NCI-H2227 (cell line): ENCODE measurements at regions not wholly inside any gene's neighbourhood (a gene's known extent, or its start where the extent isn't known, plus 50 kb on each side); places are given as distances from the start of the nearest gene placed in this dataset.

Experiments
- DNase-seq: peaks from one replicate; lab custom pipeline; 2025; ENCODE audit not compliant: unreplicated experiment; lab: John Stamatoyannopoulos, UW

DNA sequence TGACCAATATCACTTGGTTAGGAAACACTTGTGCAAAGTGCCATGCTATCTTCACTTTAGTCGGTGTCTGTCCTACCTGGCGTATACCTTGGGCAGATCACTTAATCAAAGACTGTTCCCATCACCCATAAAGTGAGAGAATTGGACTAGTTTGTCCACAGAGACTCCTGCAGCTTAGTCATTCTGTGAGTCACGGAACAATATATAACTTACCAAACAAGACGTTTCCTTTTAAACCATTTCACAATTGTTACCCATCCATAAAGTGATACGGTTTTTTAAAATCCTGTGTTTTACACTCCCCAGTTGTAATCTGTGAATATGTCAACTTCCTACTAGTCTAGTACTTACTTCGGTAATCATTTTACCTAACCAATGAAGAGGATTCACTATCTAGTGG lies 499.3 kb upstream of the SMIM21 start:
- no peak for DNase-seq

DNA sequence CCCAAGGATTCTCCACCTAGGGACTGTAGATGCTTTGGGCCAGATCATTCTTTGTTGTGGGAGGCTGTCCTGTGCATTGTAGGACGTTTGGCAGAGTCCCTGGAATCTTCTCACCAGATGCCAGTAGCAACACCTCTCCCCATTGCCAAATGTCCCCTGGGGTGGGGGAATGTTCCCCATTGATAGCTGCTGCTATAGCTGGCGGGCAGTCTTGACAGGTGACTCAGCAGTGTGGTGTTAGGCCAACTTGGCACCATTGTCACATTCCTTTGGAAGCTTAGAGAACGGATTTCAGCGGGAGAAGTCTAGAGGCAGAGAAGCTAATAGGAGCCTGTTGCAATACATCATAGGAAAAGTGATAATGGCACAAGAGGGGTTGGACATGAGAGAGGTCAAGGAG lies 495.7 kb upstream of the SMIM21 start:
- no peak for DNase-seq

DNA sequence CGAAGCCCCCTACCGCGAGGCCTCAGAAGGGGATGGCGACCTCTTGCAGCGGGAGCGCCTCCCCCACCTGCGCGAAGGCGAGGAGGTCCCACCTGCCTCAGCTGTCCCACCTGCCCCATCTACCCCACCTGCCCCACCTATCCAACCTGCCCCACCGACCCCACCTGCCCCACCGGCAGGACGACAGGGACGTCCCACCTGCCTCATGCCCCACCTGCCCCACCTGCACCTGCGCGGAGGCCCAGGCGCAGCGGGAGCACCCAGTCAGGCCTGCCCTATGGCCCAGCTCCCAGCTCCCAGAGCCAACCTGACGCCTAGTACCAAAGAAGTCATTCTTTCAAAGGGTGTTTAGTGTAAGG lies 489.1 kb upstream of the SMIM21 start:
- no peak for DNase-seq

DNA sequence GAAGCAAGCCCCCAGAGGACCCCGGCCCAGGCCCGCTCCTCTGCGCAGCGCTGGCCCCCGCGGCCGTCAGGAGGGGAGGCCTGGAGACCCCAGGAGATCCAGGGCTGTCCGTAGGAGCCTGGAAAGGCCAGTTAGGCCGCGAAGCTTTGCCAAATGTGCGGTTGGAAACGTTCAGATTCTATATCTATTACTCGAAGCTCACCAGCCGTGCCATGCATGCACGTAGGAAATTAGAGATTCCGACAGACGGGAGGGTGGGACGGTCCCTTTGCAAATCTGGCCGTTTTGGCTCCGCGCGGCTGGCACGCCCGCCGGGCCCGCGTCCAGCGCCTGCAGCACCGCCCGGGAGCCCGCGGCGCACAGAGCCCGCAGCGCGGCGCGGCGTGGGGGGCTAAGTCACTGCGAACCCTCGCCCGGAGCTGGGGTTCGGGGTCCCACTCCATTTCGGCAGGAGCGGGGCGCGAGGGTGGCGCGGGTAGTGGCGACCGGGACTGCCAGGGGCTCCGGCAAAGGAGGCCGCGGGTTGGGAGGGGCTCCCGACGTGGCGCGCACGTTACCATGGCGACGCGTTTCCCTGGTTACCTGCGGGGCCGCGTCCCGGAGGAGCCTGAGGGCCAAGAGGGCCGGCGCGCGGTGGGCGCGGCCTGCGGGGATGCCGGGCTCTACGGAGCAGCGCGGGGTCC lies 488.6 kb upstream of the SMIM21 start:
- peak; percentile 86 for DNase-seq

DNA sequence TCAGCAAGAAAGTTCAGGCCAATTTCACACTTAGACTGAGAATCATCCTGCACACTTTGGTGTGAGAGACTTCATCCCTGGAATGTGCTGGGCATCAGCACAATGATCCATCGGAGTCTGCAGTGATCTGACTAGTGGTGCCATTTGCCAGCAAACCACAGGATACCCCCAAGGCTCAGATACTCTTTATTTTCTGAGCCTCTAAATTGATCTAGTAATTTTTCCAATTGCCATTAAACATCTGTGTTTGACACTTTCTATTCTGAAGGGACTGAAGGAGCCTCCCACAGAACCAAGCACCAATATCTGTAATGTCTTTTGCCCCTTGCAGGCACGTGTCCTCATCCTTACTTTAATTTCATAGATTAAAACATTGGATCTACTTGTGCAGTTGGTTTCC lies 485.3 kb upstream of the SMIM21 start:
- DNase-seq = no peak

DNA sequence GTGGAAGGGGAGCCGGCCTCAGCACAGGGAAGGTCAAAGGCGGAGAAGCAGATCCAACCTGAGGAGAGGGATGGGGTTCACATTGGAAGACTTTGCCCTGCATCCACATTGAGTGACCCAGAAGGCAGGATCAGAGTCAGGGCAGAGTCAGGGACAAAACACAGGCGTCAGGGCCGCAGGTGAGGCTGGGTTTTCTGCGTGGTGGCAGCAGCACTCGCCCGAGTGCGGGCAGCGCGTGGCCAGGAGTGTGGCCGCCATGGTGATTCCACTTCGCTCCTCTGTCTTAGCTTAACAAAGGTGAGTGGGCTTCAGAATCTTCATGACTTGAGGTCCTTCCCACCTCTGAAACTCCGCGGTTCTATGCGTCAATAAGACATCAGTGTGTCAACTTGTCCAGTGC lies 476.9 kb upstream of the SMIM21 start:
- no peak for DNase-seq

DNA sequence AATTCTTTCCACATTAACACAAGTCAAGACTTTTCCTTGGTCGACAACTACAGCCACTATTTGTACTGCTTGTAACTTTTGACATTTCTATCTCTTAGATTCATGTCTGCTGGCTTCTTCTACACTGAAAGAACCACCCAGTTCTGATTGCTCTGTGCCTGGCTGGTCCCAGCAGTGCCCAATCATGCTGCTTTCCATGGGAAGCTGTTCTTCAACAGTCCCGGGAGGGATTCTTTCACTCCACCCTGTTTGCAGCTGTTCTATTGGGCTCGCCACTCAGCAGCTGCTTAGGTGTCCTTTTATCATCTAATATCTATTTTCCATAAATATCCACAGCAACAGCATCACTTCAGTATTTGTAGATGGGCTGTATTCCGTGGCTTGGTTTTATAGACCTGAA lies 471.1 kb upstream of the SMIM21 start:
- DNase-seq = no peak

DNA sequence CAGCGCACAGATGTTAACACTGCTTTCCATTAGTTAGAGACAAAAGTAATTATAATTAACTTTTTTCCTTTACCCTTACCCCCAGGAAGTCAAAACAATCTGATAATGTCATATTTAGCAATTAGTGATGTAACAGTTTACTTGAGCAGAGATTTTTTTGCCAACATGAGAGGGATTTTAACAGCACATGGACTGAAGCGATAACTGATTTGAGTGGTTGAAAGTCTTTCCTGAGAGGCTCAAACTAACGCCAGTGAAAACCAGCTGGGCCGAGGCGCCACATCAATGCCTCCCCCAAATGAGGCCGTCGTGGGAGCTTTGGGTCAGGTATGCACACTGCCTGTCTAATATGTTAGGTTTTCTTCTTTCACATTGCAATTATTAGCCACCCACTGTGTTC lies 469.9 kb upstream of the SMIM21 start:
- peak; percentile 7 for DNase-seq

DNA sequence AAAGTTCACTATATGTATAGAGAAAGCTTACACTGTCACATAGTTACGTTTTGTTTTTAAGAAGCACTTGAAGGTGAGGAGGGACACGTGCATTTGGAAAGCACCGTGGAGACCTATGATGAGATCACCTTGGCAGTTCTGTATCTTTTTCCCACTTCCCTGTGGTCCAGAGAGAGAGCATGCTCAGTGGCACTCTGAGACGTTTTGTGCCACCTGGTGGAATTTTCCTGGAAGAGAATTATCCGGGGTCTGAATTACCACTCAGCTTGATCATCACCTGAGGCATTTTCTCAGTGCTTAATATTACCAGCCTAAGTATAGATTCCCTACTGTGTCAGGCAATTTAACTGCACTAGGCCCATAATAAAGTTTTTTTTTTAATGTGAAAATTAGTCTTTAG lies 469.4 kb upstream of the SMIM21 start:
- peak; percentile 57 for DNase-seq

DNA sequence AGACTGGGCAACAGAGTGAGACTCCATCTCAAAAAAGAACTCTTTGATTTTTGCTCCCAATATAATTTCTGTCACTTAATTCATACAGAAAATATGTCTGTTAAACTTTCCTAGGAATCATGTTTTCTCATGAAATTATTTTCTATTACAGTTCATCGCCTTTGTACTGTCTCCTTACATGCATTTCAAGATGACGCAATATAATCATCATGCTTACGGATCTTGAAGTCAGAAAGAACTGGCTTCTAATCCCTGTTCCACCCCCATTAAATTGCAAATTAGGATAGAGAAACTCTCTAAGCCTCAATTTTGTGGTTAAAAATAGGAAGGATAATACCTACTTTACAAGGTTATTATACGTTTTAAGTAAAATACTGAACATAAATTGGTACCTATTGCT lies 467.6 kb upstream of the SMIM21 start:
- no peak for DNase-seq

DNA sequence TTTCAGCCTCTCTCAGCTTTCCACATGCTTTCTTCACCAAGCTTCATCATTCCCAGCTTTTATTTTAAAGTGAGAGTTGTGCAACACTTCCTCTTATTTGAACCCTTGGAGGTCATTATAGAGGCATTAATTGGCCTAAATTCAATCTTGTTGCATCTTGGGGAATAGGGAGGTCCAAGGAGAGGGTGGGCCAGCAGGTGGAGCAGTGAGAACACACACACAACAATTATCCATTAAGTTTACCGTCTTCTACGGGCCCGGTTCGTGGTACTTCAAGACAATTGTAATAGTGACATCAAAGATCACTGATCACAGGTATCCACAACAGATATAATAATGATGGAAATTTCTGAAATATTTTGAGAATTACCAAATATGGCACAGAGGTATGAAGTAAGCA lies 457.2 kb upstream of the SMIM21 start:
- DNase-seq = no peak

DNA sequence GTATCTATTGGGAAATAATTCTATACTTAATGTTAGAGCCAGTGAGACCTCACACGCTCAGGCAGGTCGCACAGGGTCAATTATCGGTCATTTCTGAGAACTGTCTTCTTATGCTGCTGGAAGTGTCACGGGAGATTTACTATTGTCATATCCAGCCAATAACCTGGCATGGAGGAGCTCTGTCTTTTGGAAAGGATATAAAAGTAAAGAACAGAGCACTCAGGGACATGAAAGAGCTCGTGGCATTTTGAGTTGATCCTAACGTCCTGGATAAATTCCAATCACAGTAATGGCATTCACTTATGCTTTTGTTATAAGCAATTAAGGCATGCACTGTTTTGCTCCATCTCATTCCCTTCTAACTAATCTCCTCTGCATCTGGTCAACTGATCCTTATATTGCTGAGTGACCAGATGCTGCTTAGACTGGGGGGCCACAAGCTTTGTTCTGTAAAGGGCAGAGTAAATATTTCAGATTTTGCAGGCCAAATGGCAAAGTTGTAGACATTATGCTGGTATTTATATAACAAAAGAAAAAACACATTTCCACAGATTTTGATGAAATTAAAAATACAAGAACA lies 453.5 kb upstream of the SMIM21 start:
- DNase-seq = no peak

DNA sequence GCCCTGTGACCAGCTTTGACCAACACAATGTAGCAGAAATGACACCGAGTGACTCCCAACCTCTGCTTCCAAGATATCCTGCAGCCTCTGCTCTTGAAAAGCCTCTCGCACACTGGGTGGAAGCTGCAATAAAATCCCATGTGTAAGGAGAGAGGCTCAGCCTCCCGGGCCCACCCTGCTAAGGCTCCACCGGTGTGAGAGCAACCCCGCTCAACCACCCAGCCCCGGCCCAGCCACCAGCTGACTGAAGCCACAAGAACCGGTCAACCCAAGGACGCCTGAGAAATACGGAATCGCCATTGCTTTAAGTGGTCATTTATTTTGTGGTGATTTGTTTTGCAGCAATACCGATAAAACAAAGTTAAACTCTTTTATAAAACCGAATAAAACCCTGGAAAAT lies 452.8 kb upstream of the SMIM21 start:
- DNase-seq = no peak

DNA sequence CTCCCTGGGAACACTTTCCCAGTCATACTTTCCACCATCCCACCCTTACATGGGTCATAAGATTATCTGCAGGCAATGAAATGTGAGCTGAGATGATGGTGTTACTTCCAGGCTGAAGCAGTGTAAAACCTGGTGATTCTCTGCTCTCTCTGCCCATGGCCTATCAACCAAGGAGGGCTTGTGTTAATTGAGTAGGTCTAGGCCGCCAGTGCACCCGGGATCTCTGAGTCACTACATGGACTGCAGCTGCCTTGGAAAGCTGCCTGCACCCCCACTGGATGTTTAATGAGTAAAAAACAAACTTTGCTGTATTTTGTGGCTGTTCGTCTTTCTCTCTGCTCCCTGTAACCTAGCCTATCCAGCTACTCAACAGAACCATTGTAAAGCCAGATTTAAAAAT lies 451.7 kb upstream of the SMIM21 start:
- DNase-seq = no peak

DNA sequence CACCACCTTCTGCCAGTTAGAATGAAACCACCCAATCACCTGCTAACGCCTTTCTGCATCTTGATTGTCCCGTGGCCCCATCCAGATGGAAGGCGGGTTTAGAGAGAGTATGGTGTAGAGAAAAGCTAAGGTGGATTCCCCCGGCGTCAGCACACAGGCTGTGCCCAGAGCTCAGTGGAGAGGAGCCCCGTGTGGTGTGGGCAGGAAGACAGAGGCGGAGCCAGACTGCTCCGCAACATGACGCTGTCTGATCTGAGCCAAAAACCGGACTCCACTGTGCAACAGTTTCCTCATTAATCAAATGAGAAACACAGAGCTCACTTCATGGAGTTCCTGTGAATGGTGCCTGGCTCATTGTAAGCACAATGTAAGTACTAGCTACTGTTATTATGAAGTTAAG lies 448.1 kb upstream of the SMIM21 start:
- DNase-seq = no peak

DNA sequence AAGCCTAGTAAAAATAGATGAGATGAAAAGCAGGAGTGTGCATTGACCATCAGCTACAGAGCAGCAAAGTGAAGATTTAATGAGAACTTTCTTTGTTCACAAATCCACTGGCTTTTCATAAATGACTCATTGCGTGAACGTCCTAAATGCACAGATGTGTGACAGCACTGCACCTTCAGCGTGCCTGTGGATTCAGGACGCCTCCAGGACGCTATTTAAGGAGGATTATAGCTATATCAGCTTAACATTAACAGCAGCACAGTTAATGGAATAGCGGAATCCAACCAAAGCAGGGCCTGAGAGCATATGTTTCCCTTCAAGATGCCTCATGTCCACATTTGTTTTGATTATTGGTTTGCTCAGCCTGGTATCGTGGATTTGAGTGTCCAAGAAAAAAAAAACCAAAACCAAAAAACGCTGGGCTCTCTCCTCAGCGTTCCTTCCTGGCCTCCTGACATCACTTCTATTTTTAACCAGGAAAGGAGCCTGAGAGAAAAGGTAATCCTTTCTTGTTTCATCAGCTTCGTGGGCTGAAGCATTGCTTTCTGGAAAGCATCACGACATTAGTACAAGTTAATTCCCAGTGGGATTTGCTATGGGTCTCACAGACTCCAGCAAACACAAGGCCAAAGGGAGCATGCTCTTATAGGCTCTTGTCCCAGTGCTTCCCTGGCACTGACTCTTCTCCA lies 447.0 kb upstream of the SMIM21 start:
- DNase-seq = no peak

DNA sequence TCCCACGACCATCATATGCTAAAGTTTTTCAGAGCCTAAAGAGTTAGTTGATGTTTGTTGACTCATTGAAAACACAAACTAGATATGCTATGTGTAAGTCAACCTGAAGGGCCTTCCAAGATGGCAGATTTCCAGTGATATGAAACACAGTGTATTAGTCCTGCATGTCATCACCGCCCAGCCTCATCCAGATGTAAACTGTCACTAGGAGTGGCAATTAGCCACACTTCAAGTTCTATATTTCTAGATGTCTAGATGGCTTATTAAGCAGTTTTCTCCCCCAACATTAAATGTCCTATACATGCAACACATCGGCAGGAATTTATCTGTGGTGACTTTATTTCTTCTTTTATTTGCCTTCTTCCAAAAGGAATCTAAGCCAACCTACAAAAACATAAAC lies 444.1 kb upstream of the SMIM21 start:
- DNase-seq = no peak

DNA sequence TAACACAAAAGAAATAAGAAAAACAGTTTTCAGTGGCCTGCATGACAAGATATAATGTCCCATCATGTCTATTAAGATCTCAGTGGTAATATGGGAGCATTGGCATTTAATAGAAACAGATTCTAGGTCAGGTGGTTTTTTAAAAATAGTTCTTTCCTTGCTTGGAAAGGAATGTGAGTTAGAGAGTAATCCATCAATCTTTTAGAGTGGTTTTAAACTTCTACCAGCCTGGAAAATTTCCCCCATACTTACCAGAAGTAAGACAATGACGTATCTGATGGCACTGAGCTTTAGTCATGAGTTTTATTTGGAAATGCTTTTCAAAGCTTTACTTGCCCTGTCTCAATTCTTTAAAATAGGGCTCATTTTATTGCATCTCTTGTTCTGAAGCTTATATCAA lies 441.7 kb upstream of the SMIM21 start:
- DNase-seq = no peak

DNA sequence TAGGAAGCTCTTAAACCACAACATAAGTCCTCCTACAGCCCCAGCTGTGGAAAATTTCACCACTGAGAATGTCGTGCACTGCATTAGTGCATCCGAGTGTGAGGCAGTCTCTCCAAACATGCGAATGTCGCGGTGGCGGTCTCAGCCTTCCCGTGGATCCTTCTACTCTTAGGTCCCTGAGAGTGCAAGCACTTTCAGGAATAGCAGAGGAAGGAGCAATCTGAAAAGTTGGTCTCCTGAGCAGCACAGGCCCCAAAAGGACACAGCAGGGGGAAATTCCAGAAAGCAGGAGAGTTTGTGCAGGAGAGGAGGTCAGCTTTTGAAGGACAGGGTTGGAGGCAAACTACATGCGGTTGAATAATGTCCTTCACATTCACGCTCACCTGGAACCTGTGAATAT lies 440.5 kb upstream of the SMIM21 start:
- no peak for DNase-seq

DNA sequence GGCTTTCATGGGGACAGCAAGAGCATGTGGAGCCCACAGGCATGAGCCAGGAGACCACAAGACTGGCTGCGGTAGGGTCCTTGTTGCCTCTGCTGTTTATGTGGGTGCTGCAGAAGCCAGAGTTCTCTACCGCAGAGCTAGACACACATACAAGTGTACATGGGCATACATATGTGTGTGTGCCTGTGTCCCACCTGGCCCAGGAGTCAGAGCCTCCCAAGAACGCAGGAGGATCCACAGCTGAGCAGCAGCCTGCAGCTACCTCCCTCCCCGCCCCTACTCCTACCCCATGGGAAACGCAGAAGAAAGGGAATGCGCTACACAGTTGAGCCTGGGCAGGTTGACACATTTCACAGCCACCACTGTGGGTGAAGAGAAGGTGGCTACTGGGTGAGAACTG lies 438.1 kb upstream of the SMIM21 start:
- no peak for DNase-seq

DNA sequence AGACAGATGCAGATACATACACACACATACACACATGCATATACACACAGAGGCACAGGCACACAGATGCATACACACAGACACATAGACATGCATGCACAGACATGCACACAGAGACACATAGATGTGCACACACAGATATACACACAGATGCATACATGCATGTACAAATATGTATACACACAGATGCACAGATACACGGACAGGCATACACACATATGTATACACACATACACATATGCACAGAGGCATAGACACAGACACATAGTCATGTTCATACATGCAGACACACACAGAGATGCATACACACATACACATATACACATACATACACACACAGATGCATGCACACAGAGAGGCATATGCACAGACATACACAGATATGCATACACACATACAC lies 437.3 kb upstream of the SMIM21 start:
- no peak for DNase-seq

DNA sequence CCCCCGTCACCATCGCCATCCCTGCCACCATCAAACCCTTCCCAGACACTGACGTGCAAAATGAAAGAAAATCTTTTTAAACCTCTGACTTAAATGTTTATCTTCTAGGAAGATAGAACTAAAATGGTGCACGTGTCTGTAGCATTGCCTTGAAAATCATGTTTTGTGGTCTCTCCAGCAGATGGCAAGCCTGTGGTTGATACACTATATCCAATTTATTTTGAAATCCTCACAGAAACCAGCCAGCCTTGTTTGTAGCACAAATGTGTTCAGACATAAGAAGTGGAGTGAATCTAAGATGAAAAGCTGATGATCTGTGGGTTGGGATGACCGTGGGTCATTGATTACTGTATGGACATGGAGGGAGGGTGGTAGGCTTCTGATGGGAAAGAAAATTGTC lies 436.2 kb upstream of the SMIM21 start:
- DNase-seq = no peak

DNA sequence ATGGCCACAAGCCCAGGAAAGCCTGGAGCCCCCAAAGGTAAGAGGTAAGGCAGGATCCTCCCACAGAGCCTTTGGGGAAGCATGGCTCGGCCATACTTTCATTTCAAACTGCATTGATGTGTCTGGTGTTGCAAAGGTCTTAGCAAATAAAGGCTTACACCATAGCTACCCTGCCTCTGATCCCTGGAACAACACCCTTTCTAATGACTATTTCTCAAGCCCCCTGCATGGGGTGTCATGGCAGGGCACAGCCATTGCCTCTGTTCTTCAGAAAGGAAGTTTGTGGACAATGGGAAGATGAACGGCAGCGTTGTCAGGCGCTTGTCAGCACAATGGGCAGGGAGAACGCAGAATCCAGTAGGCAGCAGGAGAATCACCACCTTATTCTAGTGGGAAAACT lies 435.0 kb upstream of the SMIM21 start:
- DNase-seq = no peak
